Gastroesophageal sphincter (tissue), 3 donors: ENCODE measurements at regions not wholly inside any gene's neighbourhood (a gene's known extent, or its start where the extent isn't known, plus 50 kb on each side); places are given as distances from the start of the nearest gene placed in this dataset.

Source experiments
- CTCF ChIP-seq, 4 experiments: fragments of 200-600 bp in 2 of 4; fragments of 450-650 bp in 2 of 4; sonication (generic) in 1 of 4; IDR thresholded peaks; one replicate each; pipeline ENCODE4 v1.5.1; 2017 to 2019; ENCODE audit warnings: antibody characterized with exemption in 4 of 4, mild to moderate bottlenecking in 2 of 4, moderate library complexity in 2 of 4
- POLR2A ChIP-seq, 2 donors: fragments of 450-650 bp; IDR thresholded peaks; one replicate each; pipeline ENCODE4 v1.6.1; 2017; ENCODE audit warnings: antibody characterized with exemption in 2 of 2, mild to moderate bottlenecking in 2 of 2, moderate library complexity in 1 of 2
- POLR2AphosphoS5 ChIP-seq: sonication (generic); formaldehyde crosslinking; IDR thresholded peaks from one replicate; pipeline ENCODE4 v1.6.1; 2017; ENCODE audit warnings: antibody characterized with exemption

- TF ChIP-seq CTCF (IDR thresholded peaks at IDR 0.05) (no peak), POLR2AphosphoS5 (no peak), POLR2A (IDR thresholded peaks at IDR 0.05) (no peak)
Observed at GRCh38 chr20:60242836-60243505, 284.7 kb downstream of the CDH26 start.
